Tibial nerve (tissue), 4 donors: ENCODE measurements at regions not wholly inside any gene's neighbourhood (a gene's known extent, or its start where the extent isn't known, plus 50 kb on each side); places are given as distances from the start of the nearest gene placed in this dataset.

Source experiments
- CTCF ChIP-seq, 5 experiments: fragments of 200-600 bp in 3 of 5; fragments of 450-650 bp in 2 of 5; sonication (generic) in 3 of 5; IDR thresholded peaks; one replicate each; pipeline ENCODE4 v1.5.1; 2016 to 2019; ENCODE audit warnings: antibody characterized with exemption in 5 of 5, mild to moderate bottlenecking in 3 of 5, moderate library complexity in 2 of 5
- EP300 ChIP-seq, 2 donors: sonication (generic); formaldehyde crosslinking; IDR thresholded peaks; one replicate each; pipeline ENCODE4 v1.6.1; 2017; ENCODE audit warnings: antibody characterized with exemption in 2 of 2, mild to moderate bottlenecking in 1 of 2
- POLR2A ChIP-seq, 2 donors: fragments of 450-650 bp; IDR thresholded peaks; one replicate each; pipeline ENCODE4 v1.6.1; 2017; ENCODE audit warnings: antibody characterized with exemption in 2 of 2, mild to moderate bottlenecking in 2 of 2, moderate library complexity in 2 of 2

- no peak for TF ChIP-seq CTCF (IDR thresholded peaks at IDR 0.05)
- TF ChIP-seq POLR2A (IDR thresholded peaks at IDR 0.05), result no peak
- TF ChIP-seq EP300 (IDR thresholded peaks at IDR 0.05), result no peak
Measured at GRCh38 chr10:64265961-64266360, 744.8 kb downstream of the REEP3 start.
